ENCODE measurements at regions not wholly inside any gene's neighbourhood (a gene's known extent, or its start where the extent isn't known, plus 50 kb on each side); places are given as distances from the start of the nearest gene placed in this dataset.

DNA sequence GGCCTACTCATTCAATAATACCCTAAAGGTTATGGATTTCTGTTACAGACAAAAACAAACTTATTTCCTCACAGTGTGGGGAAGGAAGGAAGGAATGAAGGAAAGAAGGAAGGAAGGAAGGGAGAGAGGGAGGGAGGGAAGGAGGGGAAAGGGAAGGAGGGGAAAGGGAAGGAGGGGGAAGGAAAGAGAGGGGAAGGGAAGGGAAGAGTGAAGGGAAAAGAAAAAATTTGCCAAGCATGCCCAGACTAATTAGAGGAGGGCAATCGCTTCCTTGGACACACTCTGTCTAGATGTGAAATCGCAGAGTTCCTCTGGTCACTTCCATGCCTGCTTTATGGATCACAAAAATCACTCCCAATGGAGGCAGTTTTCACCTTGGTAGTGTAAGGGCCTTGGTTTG is 570.1 kb upstream of the SOX9 start:
- Histone ChIP-seq H3K9me3 (ENCODE audit: control insufficient read depth, low read length) (peaks cover 1% of the 10 kb centered on the region), H3K4me3 (ENCODE audit: low read length in 2 of 2) (no peak overlapping the region), H3K4me1 (ENCODE audit: control insufficient read depth in 1 of 2, insufficient read depth in 2 of 2, low read length in 2 of 2) (no peaks in the 10 kb centered on the region), H3K27ac (ENCODE audit: low read depth in 1 of 2, low read length in 2 of 2) (no peak overlapping the region), H3K36me3 (ENCODE audit: control insufficient read depth in 1 of 2, insufficient read depth in 2 of 2, low read length in 1 of 2) (no peaks in the 10 kb centered on the region), H3K27me3 (ENCODE audit: control insufficient read depth in 1 of 2, insufficient read depth in 2 of 2, low read length in 1 of 2) (no peaks in the 10 kb centered on the region)
- intact Hi-C loops (cut with DNase I): loop anchor here in 1 of 2 donors (10.0 kb wide), 1 partner anchor 84 kb away; no protein-coding TSS in a partner anchor
- ATAC-seq (ENCODE audit: low FRiP score) (no peak), DNase-seq (no peak)
- WGBS, 2 donors: 94 to 100% methylated on average over 2 of the region's 2 CpGs

DNA sequence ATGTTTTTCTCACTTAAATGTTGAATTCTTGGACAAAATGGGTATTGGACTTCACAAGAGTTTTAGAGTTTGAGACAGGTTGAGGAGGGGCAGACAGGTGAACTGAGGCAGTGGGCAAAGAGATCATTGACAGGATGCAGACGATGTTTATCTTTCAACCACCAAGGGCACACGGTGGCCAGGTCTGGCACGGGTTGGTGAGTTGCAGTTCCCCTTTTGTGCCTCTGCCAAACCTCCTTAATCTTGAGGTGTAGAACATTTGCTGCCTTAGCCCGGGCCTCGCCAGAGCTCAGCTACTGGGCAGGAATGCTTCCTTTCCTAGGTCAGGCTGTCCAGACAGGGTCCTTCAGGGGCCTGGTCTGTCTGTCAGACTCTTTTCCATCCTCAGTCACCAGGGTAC is 567.4 kb upstream of the SOX9 start:
- intact Hi-C loops (cut with DNase I): loop anchor here in 1 of 2 donors (10.0 kb wide), 1 partner anchor 81 kb away; no protein-coding TSS in a partner anchor
- H3K27me3 ChIP-seq (ENCODE audit: control insufficient read depth in 1 of 2, insufficient read depth in 2 of 2, low read length in 1 of 2): no peaks in the 10 kb centered on the region
- peaks cover 1% of the 10 kb centered on the region for H3K9me3 ChIP-seq (ENCODE audit: control insufficient read depth, low read length)
- no peak for DNase-seq
- H3K4me1 ChIP-seq (ENCODE audit: control insufficient read depth in 1 of 2, insufficient read depth in 2 of 2, low read length in 2 of 2): no peaks in the 10 kb centered on the region
- no peaks in the 10 kb centered on the region for H3K36me3 ChIP-seq (ENCODE audit: control insufficient read depth in 1 of 2, insufficient read depth in 2 of 2, low read length in 1 of 2)
- no peak overlapping the region for H3K27ac ChIP-seq (ENCODE audit: low read depth in 1 of 2, low read length in 2 of 2)
- no peak for ATAC-seq (ENCODE audit: low FRiP score)
- no peak overlapping the region for H3K4me3 ChIP-seq (ENCODE audit: low read length in 2 of 2)
- WGBS, 2 donors: 47 to 55% methylated on average over 5 of the region's 5 CpGs

DNA sequence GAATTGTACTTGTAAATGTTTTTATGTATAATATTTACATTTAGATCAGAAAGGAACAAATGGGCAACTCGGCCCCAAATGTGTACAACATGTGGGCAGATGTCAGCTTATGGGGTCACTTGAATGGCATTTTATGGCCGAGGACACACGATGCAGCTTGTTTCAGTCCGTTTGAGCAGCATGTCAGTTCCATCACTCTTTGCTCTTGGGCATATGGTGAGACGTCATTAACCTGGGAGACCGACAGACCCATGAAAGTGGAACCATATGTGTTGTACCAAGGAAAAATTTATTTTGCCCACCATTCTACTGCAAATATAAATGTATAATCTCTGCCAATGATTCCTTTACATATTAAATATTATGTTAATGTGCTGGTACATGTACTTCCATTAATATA is 561.9 kb upstream of the SOX9 start:
- Histone ChIP-seq H3K4me3 (ENCODE audit: low read length in 2 of 2) (no peak overlapping the region), H3K27me3 (ENCODE audit: control insufficient read depth in 1 of 2, insufficient read depth in 2 of 2, low read length in 1 of 2) (no peaks in the 10 kb centered on the region), H3K36me3 (ENCODE audit: control insufficient read depth in 1 of 2, insufficient read depth in 2 of 2, low read length in 1 of 2) (no peaks in the 10 kb centered on the region), H3K27ac (ENCODE audit: low read depth in 1 of 2, low read length in 2 of 2) (no peak overlapping the region), H3K4me1 (ENCODE audit: control insufficient read depth in 1 of 2, insufficient read depth in 2 of 2, low read length in 2 of 2) (no peaks in the 10 kb centered on the region), H3K9me3 (ENCODE audit: control insufficient read depth, low read length) (no peaks in the 10 kb centered on the region)
- WGBS, 2 donors: 13 to 23% methylated on average over 6 of the region's 6 CpGs
- DNase-seq (no peak), ATAC-seq (ENCODE audit: low FRiP score) (no peak)
- intact Hi-C loops (cut with DNase I): loop anchor here in 1 of 2 donors (10.0 kb wide), 1 partner anchor 76 kb away; no protein-coding TSS in a partner anchor

DNA sequence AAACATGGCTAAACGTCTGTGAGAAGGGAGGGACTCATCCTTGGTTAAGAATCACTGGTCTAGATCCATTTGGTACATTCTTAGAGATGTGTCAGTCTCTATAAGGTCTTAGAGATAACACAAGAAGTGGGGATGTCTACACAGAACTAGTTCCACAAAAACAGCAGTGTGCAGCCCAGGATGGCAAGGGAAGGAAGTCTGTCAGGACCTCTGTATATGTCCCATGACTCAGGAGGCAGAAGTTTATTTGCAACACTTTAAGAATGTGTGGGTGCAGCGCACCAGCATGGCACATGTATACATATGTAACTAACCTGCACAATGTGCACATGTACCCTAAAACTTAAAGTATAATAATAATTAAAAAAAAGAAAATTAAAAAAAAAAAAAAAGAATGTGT is 548.5 kb upstream of the SOX9 start:
- no peaks in the 10 kb centered on the region for H3K36me3 ChIP-seq (ENCODE audit: control insufficient read depth in 1 of 2, insufficient read depth in 2 of 2, low read length in 1 of 2)
- intact Hi-C loops (cut with DNase I): no loop called here
- 62 to 70% methylated on average over 2 of the region's 2 CpGs for WGBS, 2 donors
- no peak for ATAC-seq (ENCODE audit: low FRiP score)
- no peaks in the 10 kb centered on the region for H3K4me1 ChIP-seq (ENCODE audit: control insufficient read depth in 1 of 2, insufficient read depth in 2 of 2, low read length in 2 of 2)
- no peak overlapping the region for H3K4me3 ChIP-seq (ENCODE audit: low read length in 2 of 2)
- H3K27me3 ChIP-seq (ENCODE audit: control insufficient read depth in 1 of 2, insufficient read depth in 2 of 2, low read length in 1 of 2): no peaks in the 10 kb centered on the region
- DNase-seq: no peak
- H3K27ac ChIP-seq (ENCODE audit: low read depth in 1 of 2, low read length in 2 of 2): no peak overlapping the region
- peaks cover 5% of the 10 kb centered on the region for H3K9me3 ChIP-seq (ENCODE audit: control insufficient read depth, low read length)

DNA sequence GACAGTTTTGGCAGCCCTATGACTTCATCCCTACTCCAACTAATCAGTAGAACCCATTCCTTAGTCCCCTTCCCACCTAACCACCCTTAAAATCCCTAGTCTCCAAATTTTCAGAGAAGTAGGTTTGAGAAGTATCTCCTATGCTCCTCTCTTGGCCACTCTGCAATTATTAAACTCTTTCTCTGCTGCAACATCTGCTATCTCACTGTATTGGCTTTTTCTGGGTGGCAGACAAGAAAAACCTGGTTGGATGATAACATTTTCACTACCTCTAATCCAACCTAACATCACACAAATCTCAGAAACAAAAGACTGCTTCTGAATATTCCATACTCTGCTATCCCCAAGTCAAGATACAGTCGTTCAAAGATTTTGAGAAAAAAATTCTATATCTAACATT is 542.4 kb upstream of the SOX9 start:
- DNase-seq (no peak), ATAC-seq (ENCODE audit: low FRiP score) (no peak)
- Histone ChIP-seq H3K4me3 (ENCODE audit: low read length in 2 of 2) (no peak overlapping the region), H3K36me3 (ENCODE audit: control insufficient read depth in 1 of 2, insufficient read depth in 2 of 2, low read length in 1 of 2) (no peaks in the 10 kb centered on the region), H3K9me3 (ENCODE audit: control insufficient read depth, low read length) (peaks cover 1% of the 10 kb centered on the region), H3K27ac (ENCODE audit: low read depth in 1 of 2, low read length in 2 of 2) (no peak overlapping the region), H3K4me1 (ENCODE audit: control insufficient read depth in 1 of 2, insufficient read depth in 2 of 2, low read length in 2 of 2) (no peaks in the 10 kb centered on the region), H3K27me3 (ENCODE audit: control insufficient read depth in 1 of 2, insufficient read depth in 2 of 2, low read length in 1 of 2) (no peaks in the 10 kb centered on the region)
- WGBS, 2 donors: 83 to 90% methylated on average over 1 of the region's 1 CpG
- intact Hi-C loops (cut with DNase I): no loop called here

DNA sequence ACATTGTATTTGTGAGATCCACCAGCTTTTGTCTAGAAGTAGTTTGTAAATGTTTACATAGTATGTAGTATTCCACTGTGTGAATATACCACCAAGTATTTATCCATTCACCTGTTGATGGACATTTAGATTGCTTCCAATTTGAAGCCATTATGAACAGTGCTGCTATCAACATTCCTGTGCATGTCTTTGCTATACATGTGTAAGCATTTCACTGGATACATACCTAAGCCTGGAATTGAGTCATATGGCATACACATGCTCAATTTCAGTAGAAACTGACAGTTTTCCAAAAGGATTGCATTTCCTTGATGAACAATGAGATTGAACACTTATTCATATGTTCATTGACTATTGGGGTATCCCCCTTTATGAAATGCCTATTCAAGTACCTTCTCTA is 540.6 kb upstream of the SOX9 start:
- H3K27me3 ChIP-seq (ENCODE audit: control insufficient read depth in 1 of 2, insufficient read depth in 2 of 2, low read length in 1 of 2): no peaks in the 10 kb centered on the region
- no peak overlapping the region for H3K27ac ChIP-seq (ENCODE audit: low read depth in 1 of 2, low read length in 2 of 2)
- H3K9me3 ChIP-seq (ENCODE audit: control insufficient read depth, low read length): peaks cover 1% of the 10 kb centered on the region
- no peaks in the 10 kb centered on the region for H3K36me3 ChIP-seq (ENCODE audit: control insufficient read depth in 1 of 2, insufficient read depth in 2 of 2, low read length in 1 of 2)
- DNase-seq (no peak), ATAC-seq (ENCODE audit: low FRiP score) (no peak)
- intact Hi-C loops (cut with DNase I): no loop called here
- H3K4me3 ChIP-seq (ENCODE audit: low read length in 2 of 2): no peak overlapping the region
- H3K4me1 ChIP-seq (ENCODE audit: control insufficient read depth in 1 of 2, insufficient read depth in 2 of 2, low read length in 2 of 2): no peaks in the 10 kb centered on the region

DNA sequence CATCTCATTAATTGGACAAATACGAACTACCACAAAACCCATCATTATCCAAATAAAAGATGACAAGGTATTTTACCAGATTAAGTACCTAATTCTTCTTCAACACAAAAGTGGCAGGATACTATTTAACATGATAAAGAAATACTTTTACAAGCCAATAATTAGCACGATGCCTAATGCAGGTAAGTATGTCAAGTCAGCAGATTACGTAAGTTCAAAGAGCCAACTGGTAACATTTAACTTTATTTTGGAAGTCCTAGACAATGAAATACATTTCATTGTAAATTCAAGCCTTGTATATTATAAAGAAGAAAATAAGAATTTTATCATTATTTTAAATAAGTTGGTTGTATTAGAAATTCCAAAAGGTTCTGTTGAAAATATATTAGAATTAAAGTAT is 535.3 kb upstream of the SOX9 start:
- no peak overlapping the region for H3K4me3 ChIP-seq (ENCODE audit: low read length in 2 of 2)
- ATAC-seq (ENCODE audit: low FRiP score): no peak
- no peaks in the 10 kb centered on the region for H3K9me3 ChIP-seq (ENCODE audit: control insufficient read depth, low read length)
- WGBS, 2 donors: 77 to 80% methylated on average over 3 of the region's 3 CpGs
- H3K4me1 ChIP-seq (ENCODE audit: control insufficient read depth in 1 of 2, insufficient read depth in 2 of 2, low read length in 2 of 2): no peaks in the 10 kb centered on the region
- H3K27ac ChIP-seq (ENCODE audit: low read depth in 1 of 2, low read length in 2 of 2): no peak overlapping the region
- intact Hi-C loops (cut with DNase I): no loop called here
- DNase-seq: no peak
- H3K27me3 ChIP-seq (ENCODE audit: control insufficient read depth in 1 of 2, insufficient read depth in 2 of 2, low read length in 1 of 2): peaks cover 0 to 2% of the 10 kb centered on the region in 2 donors
- H3K36me3 ChIP-seq (ENCODE audit: control insufficient read depth in 1 of 2, insufficient read depth in 2 of 2, low read length in 1 of 2): no peaks in the 10 kb centered on the region

DNA sequence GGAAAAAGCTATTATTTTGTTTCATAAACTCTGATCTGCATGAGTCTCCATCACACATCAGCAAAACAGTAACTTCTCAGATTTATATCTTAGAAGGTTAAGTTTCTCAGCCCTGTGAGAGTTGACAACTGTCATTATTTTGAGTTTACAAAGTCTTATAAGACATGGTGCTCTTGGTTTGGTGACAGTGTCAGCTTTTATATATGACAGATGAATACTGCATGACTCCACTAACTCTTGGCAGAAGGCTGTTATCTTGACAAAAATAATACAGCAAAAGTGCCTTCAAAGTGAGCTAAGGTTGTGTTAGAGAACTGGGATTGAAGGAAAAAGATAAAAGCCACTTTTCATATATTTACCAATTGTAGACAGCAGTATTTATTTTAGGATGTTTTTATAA is 528.4 kb upstream of the SOX9 start:
- H3K4me3 ChIP-seq (ENCODE audit: low read length in 2 of 2): no peak overlapping the region
- no peak for ATAC-seq (ENCODE audit: low FRiP score)
- H3K4me1 ChIP-seq (ENCODE audit: control insufficient read depth in 1 of 2, insufficient read depth in 2 of 2, low read length in 2 of 2): no peaks in the 10 kb centered on the region
- no peaks in the 10 kb centered on the region for H3K9me3 ChIP-seq (ENCODE audit: control insufficient read depth, low read length)
- intact Hi-C loops (cut with DNase I): no loop called here
- no peaks in the 10 kb centered on the region for H3K36me3 ChIP-seq (ENCODE audit: control insufficient read depth in 1 of 2, insufficient read depth in 2 of 2, low read length in 1 of 2)
- no peak for DNase-seq
- peaks cover 0 to 2% of the 10 kb centered on the region in 2 donors for H3K27me3 ChIP-seq (ENCODE audit: control insufficient read depth in 1 of 2, insufficient read depth in 2 of 2, low read length in 1 of 2)
- H3K27ac ChIP-seq (ENCODE audit: low read depth in 1 of 2, low read length in 2 of 2): no peak overlapping the region

DNA sequence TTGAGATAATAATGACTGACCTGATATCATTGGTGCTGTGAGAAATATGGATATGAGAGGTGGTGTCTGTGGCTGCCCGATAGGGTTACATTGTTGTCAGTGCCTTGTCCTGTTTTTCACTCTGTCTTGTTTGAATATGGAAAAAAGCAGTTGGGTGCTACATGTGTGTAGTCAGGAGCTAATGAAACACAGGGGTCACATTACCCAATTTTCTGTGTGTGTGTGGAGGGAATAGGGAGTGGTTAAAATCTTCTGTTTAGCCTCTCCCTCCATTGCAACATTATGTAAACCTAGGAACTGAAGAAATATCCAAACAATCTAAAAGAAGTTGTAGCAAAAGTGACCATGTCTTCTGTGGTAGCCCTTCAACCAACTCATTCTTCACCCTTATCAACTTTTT is 527.7 kb upstream of the SOX9 start:
- Histone ChIP-seq H3K4me1 (ENCODE audit: control insufficient read depth in 1 of 2, insufficient read depth in 2 of 2, low read length in 2 of 2) (no peaks in the 10 kb centered on the region), H3K27ac (ENCODE audit: low read depth in 1 of 2, low read length in 2 of 2) (no peak overlapping the region), H3K9me3 (ENCODE audit: control insufficient read depth, low read length) (no peaks in the 10 kb centered on the region), H3K4me3 (ENCODE audit: low read length in 2 of 2) (no peak overlapping the region), H3K36me3 (ENCODE audit: control insufficient read depth in 1 of 2, insufficient read depth in 2 of 2, low read length in 1 of 2) (no peaks in the 10 kb centered on the region), H3K27me3 (ENCODE audit: control insufficient read depth in 1 of 2, insufficient read depth in 2 of 2, low read length in 1 of 2) (peaks cover 0 to 2% of the 10 kb centered on the region in 2 donors)
- no peak for DNase-seq
- WGBS, 2 donors: 65 to 76% methylated on average over 1 of the region's 1 CpG
- intact Hi-C loops (cut with DNase I): no loop called here
- ATAC-seq (ENCODE audit: low FRiP score): no peak
